GM21825 (cell line): ENCODE measurements at regions not wholly inside any gene's neighbourhood (a gene's known extent, or its start where the extent isn't known, plus 50 kb on each side); places are given as distances from the start of the nearest gene placed in this dataset.
"Not testable (repeated sequence)": the region's sequence is repeated elsewhere in the genome, so short reads cannot be mapped to it uniquely, and the experiment has no call there.

ENCODE experiments used
- ATAC-seq: cut with Tn5 transposase; IDR thresholded peaks from one replicate; pipeline ENCODE4 v1.9.1; 2021; ENCODE audit warnings: mild to moderate bottlenecking, moderate library complexity; ENCODE audit not compliant: unreplicated experiment

DNA sequence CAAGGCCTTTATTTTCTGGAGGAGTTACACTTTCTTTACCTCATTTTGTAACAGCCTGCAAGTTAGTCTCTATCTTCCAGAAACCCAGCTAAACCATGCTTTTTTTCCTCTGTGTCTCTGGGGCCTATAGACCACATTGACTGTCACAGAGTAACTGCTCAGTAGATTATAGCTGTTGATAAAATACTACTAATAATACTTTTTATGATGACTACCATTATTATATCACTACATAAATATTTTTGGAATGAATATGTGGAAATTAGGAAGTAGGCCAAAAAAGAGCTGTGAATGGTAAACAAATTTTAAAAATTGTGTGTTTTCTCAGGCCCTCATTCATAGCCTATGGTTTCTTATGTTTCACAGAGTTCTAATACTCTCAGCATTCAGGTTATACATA, 233.1 kb upstream of the USP24 start:
- no peak for ATAC-seq

DNA sequence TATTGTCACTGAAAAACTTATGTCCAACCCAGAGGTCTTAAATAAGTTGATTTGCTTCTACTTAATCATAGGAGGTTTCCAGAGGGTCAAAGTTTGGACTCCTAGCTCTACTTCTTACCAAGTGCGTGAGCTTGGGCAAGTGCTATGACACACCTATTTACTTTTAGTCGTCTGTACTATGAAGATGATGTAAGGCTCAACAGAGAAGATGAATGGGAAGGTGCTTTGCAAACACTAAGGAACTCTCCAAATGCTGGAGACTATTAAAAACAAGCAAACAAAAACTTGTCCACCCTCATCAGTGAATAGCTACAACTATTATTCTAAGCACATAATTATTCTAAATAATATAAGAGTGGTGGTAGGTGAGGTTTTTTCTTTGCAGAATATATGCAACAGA, 232.3 kb upstream of the USP24 start:
- ATAC-seq = no peak

DNA sequence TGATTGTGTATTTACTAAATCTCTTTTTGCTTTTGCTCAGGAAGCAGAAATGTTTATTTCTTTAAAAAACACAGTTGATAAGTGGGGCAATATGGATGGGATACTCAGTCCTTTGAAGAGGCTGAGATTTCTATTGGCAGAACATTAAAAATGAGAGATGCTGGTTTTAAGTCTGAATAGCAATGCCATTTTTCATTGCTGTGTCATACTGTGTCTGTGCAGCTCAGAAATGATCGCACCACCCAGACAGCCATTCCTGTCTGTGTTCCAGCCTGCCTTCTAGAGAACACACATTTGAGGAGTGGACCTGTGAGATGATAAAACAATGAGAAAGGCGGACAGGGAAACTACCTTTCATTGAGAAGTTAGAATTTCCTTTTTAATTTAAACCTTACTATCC, 231.2 kb upstream of the USP24 start:
- ATAC-seq = no peak

DNA sequence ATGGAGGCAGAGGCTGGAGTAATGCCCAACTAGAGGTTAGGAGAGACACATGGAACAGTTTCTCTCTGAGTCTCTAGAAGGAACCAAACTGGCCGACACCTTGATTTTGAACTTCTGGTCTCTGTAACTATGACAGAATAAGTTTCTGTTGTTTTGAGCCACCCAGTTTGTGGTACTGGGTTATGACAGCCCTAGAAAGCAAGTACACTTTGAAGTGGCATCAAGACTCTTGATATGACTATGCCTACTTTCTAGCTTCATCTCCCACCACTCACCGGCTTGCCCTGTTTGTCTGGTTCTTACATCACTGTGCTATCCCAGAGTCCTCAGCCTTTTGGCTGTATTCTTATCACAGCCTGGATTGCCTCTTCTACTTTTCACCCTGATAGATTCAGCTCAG, 230.3 kb upstream of the USP24 start:
- peak; percentile 65 for ATAC-seq

DNA sequence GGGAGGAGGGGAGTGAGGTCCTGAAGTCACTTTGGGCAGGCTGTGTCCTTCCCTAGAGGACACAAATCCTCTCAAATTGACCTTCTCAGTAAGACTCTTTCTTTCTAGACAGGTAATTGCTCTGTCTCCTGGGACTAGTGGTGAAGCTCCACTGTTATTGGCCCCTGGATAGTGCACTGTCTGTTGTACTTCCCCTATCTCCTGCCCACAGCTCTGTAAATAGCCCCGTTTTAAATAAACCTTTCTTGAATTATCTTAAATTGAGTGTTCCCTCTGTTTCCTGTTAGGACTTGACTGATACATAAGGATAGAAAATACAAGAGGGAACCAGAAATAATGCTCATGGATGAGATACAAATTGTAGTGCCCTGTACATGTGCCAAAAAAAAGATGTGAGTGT, 229.5 kb upstream of the USP24 start:
- ATAC-seq = no peak

DNA sequence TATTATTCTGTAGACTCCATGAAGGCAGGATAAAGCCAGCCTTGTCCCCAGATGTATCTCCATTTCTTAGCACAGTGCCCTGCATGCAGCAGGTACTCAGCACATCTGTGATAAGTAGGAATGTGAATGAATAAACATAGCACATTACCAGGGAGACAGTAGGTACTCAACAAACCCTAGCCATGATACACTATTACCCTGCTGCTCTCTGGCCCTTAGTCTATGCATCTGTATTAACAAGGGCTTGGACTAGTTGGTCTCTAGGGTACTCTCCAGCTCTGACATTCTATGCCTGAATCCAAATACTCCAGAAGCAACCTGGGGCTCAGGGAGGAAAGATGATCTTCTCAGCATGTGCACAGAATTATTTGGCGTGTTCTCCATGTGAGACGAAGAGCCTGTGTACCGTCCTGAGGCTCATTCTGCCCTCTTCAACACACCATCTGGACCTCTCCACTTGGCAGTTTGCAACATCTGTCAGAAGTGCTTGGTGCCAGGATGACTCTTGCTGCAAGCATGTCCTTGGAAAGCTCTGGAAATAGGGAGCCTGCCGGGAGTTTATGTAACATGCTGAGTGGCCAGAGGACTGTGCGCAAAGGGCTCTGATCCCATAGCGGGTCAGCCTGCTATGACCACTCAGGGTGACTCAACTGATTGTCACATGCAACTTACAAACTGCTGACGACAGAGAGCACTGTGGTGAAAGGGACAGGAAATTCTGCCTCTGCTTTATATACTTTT, 228.2 kb upstream of the USP24 start:
- ATAC-seq = no peak

DNA sequence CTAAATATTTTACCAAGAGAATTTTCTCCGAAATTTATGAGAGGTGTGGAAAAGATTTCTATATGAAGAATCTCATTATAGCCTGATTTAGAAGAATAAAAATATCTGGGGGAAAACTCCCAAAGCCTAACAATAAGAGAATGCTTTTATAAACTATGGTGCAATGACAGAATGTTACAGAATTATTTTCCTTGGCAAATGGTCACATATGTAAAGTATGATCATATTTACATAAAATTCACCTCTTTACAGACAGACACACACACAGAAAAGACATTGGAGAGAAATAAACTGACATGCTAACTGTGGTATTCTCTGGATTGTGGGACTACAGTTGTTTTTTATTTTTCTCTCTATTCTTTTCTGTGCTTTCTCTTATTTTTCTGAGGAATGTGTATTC, 226.3 kb upstream of the USP24 start:
- ATAC-seq = no peak

DNA sequence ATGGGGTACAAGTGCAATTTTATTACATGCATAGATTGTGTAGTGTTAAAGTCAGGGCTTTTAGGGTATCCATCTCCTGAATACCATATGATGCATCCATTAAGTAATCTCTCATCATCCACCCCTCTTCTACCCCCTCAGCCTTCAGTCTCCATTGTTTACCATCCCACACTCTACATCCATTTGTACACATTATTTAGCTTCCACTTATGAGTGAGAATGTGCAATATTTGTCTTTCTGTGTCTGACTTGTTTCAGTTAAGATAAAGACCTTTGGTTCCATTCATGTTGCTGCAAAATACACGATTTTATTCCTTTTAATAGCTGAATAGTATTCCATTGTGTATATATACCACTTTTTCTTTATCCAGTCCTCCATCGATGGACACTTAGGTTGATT, 222.5 kb upstream of the USP24 start:
- ATAC-seq = no peak

DNA sequence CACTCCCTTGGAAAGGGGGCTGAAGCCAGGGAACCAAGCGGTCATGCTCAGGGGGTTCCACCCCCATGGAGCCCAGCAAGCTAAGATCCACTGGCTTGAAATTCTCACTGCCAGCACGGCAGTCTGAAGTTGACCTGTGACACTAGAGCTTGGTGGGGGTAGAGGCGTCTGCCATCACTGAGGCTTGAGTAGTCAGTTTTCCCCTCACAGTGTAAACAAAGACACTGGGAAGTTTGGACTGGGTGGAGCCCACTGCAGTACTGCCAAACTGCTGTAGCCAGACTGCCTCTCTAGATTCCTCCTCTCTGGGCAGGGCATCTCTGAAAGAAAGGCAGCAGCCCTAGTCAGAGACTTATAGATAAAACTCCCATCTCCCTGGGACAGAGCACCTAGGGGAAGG, 215.6 kb upstream of the USP24 start:
- ATAC-seq = not testable (repeated sequence)

DNA sequence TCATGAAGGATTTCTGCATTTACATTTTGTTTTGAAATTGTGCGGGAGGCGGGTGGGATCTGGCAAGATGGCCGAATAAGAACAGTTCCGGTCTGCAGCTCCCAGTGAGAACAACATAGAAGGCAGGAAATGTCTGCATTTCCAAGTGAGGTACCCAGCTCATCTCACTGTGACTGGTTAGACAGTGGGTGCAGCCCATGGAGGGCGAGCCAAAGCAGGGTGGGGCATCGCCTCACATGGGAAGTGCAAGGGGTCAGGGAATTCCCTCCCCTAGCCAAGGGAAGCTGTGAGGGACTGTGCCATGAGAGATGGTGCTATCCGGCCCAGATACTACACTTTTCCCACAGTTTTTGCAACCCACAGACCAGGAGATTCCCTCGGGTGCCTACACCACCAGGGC, 215.0 kb upstream of the USP24 start:
- not testable (repeated sequence) for ATAC-seq

DNA sequence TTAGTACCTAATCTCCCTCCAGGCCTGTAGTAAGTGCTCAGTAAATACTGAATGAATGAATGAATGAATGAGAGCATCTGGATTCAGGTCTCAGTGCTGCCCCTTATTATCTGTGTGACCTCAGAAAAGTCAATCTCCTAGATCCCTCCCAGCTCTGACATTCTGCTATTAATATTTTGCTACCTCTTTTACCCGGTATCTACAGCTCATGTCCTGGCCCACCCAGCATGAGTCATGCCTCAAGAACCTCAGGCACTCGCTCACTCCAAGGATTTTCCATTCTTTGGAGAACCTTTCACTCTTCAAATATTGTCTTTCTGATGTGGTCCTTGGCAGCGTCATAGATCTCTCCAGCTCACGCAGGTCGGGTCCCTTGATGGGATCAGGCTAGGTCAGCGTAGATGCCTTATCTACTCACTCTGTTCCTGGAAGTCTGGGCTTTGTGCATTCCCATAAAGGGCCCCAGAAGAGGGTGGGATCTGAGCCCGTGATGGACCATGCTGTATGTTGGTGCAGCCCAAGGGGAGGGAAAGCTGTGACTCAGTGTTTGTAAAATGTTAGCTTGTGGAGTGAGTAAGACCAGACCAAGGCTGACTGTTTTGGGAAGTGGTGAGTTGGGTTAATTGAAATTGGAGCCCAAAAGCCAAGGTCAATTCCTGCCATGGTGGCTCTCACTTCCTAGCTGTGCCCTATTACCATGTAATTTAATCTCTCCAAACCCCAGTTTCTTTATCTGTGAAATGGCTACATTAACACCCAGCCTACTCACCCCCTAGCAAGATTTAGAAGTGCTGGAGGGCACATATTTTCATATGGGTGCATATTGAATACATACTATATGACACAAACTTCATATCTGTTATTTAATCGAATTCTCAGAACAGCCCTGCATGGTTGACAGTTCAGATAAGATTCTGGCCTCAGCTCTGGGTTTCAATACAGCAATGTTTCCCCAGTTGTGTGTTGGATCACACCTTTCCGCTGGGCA, 214.1 kb upstream of the USP24 start:
- no peak for ATAC-seq

DNA sequence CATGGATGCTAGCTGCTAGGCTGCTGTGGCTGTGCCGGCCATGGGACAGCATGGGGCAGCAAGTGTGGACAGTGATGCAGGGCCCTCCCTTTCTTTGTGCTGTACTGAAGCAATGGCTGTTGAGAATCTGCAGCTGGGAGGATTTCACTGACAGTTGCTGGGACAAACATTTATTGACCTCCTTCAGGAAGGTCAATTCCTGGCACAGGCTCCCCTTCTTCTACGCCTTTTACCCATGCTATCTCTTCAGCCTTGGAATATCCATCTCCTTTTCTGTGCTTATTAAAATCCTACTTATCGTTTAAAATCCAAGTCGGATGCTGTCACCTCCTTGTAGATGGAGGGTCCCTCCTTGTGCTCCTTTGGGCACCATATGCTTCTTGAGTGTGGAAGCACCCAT, 213.1 kb upstream of the USP24 start:
- no peak for ATAC-seq

DNA sequence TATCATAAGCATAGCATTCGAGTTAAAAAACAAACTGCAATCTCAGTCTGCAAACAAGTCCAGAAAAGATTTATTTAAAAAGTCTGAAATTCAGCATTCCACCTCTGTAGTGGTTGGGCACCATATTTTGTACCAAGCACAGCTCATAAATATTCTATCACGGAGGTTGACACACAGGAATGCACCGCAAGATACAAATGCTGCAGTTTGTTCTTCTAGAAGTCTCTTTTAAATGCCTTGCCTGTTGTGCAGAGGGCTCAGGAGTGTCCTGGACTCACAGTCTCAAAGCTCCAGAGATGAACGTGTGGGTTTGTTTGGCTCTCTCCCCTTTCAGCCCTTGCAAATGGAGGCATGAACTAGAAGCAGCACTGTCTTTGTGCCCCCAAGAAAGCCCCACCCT, 212.4 kb upstream of the USP24 start:
- no peak for ATAC-seq

DNA sequence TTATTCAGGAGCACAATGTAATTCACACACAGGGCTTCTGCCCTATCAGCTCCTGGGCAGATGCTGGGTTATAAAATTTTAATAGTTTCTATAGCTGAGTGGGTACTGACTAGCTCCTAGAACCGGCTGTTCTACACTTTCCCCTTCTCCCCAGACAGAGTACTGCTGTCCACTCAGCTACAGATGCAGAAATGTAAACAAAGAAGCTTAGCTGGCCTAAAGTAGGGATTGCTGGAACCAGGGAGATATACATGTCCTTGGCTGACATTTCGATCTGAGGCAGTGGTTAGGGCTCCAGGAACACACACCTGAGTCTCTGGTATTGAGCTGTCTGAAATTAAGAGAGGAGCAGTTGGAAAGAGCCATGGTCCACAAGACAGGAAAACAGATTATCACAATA, 211.5 kb upstream of the USP24 start:
- ATAC-seq = no peak

DNA sequence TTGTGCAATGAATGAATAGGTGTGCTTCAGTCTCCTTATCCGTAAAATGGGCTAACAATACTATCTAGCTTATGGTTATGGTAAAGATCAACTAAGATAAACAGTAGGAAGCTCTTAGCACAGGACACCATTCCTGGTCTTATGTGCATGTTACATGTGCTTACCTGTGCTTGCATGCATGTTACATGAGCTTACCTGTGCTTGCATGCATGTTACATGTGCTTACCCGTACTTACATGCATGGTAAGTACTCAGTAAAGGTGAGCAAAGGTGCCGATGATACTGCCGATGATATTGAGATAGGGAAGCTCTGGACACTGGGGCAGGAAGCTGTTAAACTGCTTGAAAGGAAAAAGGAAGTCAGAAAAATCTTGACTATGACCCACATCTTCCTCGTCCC, 211.0 kb upstream of the USP24 start:
- no peak for ATAC-seq

DNA sequence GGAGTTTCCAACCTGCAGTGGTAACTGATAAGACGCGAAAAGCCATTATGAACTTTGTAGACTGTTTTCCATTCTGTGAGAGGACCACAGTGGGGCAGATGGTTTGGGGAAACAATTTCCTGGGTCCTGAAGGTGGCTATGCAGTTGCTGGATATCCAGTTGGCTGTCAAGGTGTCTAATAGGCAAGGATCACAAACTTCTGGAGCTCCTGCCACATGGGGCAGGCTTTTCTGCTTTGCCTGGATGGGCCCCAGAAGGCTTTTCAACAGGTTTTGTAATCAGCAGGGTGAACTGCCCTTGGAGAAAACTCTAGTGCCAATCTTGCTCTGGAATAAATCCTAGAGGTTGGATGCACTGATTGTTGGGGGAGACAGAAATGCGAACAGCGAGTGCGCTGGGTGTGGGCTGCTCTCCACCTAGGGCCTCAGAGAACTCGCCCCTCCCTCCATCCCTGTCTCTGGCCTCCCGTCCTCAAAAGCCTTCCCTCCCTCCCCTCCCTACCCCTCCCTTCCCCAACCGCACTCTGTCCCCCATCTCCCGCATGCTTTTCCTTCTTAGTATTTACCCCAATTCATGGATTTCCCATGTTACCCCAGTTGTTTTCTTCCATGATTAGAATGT, 210.3 kb upstream of the USP24 start:
- no peak for ATAC-seq

DNA sequence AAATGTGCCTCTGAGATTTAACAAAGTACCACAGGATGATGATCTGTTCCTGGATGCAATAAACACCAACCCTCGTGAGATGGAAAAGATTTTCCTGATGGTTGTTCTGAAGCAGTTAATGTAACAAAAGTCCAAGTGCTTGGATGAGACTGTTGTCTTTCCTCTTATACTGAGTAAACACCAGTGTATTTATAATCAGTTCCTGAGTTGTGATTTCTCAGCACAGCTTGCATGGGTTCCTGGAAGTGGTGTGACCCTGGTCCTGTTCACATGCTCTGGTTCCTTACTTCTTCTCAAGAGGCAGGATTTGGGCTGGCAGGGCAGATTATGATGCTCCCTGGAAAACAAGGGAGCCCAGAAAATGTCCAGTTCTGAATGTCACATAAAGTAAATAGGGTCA, 208.2 kb upstream of the USP24 start:
- no peak for ATAC-seq

DNA sequence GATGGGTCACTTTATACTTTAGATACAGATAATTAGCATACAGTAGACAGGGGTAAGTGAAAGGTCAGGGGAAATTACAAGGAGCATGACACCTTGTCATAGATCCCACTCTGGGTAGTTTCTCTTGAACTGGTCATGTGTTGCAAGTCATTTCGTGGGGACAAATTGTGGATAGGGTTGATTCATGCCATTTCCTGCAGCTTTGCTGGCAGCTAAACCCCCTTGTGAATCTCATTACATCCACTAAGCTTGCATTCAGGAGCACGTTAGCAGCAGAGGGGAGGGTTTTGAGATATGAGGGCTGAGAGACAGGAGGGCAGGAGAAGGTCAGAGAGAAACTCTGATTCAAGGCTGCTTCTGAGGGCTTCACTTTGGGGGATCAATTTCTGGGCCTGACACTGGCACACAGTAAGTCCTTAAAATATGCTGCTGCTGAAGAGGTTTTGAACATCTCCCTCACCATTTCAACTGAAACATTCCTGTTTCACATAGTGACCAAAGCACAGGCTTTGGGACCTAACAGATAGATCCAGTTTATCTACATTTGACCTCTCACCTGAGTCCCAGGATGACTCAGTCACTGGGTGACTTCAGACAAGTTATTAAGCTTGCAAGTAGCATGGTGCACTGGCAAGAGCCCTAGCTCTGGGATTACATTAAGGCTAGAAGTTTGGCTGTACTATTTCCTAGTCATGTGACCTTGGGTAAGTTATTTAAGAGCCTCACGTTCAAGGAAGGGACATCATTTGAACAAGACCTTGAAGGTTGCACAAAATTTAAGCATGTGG, 206.0 kb upstream of the USP24 start:
- no peak for ATAC-seq

DNA sequence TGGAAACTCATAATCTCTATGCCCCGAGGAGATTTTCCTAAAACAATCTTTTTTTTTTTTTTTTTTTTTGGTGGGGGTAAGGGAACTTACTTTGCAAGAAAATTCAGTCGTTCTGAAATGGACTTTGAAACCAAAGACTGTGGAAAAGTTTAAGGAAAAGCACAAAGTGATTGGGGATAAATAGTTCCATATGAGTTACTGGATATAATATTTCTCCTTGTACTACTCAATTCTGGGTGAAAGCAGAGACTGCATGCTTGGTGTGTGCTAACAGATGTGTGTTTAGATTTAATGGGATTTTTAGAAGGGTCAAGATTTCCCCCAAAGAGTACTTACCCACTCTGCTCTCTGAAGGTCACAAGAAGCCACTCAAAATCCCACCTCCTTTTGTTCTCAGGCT, 204.9 kb upstream of the USP24 start:
- ATAC-seq = no peak

DNA sequence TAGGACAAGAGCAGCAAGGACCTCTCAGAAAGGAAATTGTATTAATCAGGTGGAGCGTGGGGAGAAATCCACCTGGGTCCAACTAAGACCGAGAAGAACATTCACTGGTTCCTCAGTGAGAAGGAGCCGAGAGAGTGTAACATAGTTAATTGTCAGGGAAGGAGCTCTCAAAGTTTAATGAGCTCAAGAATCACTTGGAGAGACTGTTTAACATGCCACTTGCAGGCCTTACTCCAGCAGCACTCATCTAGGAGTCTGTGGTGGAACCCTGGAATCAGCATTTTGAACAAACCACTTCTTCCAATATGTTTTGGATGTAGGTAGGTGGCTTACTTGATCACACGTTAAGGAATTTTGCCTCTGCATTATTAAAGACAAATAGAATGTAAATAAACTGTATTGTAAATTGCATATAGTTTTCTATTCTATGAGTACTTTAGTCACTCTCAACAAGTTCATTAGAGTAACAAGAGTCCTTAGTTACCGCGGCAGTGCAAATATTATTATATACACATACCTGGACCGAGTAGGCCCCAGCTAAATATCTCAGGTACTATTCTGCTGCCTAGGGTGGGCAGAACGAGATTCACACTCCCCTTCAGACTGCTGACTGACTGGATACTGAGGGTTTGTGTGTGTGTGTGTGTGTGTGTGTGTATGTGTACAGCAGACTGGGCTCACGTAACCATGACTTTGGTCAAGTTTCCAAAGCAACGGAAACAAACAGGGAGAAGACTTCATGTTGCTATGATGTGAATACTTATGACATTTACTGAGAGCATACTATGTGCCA, 203.2 kb upstream of the USP24 start:
- no peak for ATAC-seq
